ENCODE measurements at regions not wholly inside any gene's neighbourhood (a gene's known extent, or its start where the extent isn't known, plus 50 kb on each side); places are given as distances from the start of the nearest gene placed in this dataset.

DNA sequence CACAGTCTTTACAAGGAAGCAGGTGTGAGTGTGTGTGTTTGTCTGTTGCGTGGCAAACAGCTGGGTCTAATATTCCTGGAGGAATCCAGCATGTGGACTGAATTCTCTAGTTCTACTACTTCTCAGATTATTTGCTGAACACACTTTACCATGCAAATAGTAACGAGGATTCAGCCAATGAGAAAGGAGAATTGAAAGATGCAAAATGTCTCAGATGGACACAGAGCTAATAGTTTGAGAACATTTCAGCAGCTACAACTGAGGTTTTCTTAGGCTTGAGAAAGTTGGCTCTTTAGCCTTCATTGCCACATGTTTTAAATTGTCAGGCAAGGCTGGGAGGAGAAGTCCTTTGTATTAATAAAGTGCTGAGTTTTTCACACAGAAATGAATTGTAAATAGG lies 568.0 kb upstream of the MDFIC2 start:
- Mint-ChIP-seq H3K9me3 (ENCODE audit: low read depth) (peaks cover 8% of the 10 kb centered on the region), H3K36me3 (ENCODE audit: low read depth) (peaks cover 1% of the 10 kb centered on the region), H3K4me3 (ENCODE audit: unreplicated experiment) (no peak overlapping the region), H3K4me1 (ENCODE audit: low read depth) (peaks cover 3% of the 10 kb centered on the region), H3K27ac (ENCODE audit: unreplicated experiment) (no peak overlapping the region), H3K27me3 (ENCODE audit: low read depth) (no peaks in the 10 kb centered on the region)
- DNase-seq (ENCODE audit: low spot score): no peak
- TF ChIP-seq CTCF (IDR thresholded peaks at IDR 0.05): no peak

GRCh38 chr3:70876154-70876553 lies 563.7 kb upstream of the MDFIC2 start:
- no peaks in the 10 kb centered on the region for H3K27me3 Mint-ChIP-seq (ENCODE audit: low read depth)
- H3K4me3 Mint-ChIP-seq (ENCODE audit: unreplicated experiment): no peak overlapping the region
- H3K27ac Mint-ChIP-seq (ENCODE audit: unreplicated experiment): no peak overlapping the region
- peaks cover 16% of the 10 kb centered on the region for H3K9me3 Mint-ChIP-seq (ENCODE audit: low read depth)
- H3K4me1 Mint-ChIP-seq (ENCODE audit: low read depth): peaks cover 9% of the 10 kb centered on the region
- no peak for TF ChIP-seq CTCF (IDR thresholded peaks at IDR 0.05)
- peaks cover 1% of the 10 kb centered on the region for H3K36me3 Mint-ChIP-seq (ENCODE audit: low read depth)
- no peak for DNase-seq (ENCODE audit: low spot score)

DNA sequence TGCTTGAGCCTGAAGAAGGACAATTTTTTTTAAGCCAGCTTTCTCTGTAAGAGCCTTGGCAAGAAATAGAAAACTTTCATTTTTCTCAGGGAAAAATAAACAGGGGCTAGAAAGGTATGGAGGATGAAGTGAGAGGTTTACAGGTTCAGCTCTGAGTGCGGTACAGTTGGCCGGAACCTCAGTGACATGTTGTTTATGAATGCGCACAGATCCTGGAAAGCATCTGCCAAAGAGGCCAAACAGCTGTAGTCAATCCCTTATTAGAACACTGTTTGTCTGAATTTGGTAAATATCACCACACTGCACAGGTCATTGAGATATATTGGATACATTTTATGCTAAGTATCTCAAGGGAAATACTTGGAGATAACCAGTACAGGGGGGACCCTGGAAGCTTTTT lies 561.8 kb upstream of the MDFIC2 start:
- Mint-ChIP-seq H3K9me3 (ENCODE audit: low read depth) (peaks cover 19% of the 10 kb centered on the region), H3K4me3 (ENCODE audit: unreplicated experiment) (no peak overlapping the region), H3K27me3 (ENCODE audit: low read depth) (no peaks in the 10 kb centered on the region), H3K4me1 (ENCODE audit: low read depth) (peaks cover 9% of the 10 kb centered on the region), H3K27ac (ENCODE audit: unreplicated experiment) (no peak overlapping the region), H3K36me3 (ENCODE audit: low read depth) (peaks cover 1% of the 10 kb centered on the region)
- no peak for DNase-seq (ENCODE audit: low spot score)
- no peak for TF ChIP-seq CTCF (IDR thresholded peaks at IDR 0.05)

GRCh38 chr3:70873686-70874085 lies 561.2 kb upstream of the MDFIC2 start:
- DNase-seq (ENCODE audit: low spot score): no peak

DNA sequence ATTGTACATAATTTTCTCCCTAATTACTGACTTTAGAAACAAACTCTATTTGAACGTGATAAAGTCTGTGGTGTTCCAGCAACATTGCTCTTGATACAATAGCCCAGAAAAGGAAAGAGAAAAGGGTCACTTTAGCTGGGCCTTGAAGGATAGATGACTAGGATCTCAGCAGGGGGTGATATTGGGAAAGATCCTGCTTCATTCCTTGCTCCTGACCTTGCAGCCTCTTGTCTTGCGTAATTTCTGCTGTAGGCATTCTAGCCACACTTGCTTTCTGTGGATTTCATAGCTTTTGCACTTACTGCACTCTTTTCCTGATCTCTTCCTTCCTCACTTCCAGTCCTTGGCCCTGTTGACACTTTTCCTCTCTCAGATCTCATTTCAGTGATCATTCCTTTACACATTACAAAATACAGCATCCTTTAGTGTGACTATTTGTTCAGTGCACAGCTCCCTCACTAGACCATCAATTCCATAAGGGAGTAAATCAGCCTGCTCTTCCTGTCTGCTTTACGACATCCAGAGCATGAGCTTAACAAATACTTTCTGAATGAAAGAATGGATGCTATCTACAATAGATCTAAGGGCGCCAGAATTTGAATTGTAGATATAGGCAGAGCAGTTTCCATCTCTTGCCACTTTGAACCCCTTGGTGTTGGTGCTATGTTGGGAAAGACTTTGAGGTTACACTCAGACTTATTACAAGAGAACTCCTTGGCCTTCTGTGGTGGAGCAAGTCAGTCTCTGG lies 559.6 kb upstream of the MDFIC2 start:
- no peak for DNase-seq (ENCODE audit: low spot score)
- Mint-ChIP-seq H3K4me3 (ENCODE audit: unreplicated experiment) (no peak overlapping the region), H3K27ac (ENCODE audit: unreplicated experiment) (peak overlapping the region; percentile 47)

More at GRCh38 chr3:70873686-70874085, 561.2 kb upstream of the MDFIC2 start:
- H3K27ac Mint-ChIP-seq (ENCODE audit: unreplicated experiment): no peak overlapping the region
- H3K4me1 Mint-ChIP-seq (ENCODE audit: low read depth): peaks cover 9% of the 10 kb centered on the region
- no peak overlapping the region for H3K4me3 Mint-ChIP-seq (ENCODE audit: unreplicated experiment)
- no peak for TF ChIP-seq CTCF (IDR thresholded peaks at IDR 0.05)
- no peaks in the 10 kb centered on the region for H3K36me3 Mint-ChIP-seq (ENCODE audit: low read depth)
- no peaks in the 10 kb centered on the region for H3K27me3 Mint-ChIP-seq (ENCODE audit: low read depth)
- peaks cover 19% of the 10 kb centered on the region for H3K9me3 Mint-ChIP-seq (ENCODE audit: low read depth)

More for the DNA sequence above, 559.6 kb upstream of the MDFIC2 start:
- no peak for TF ChIP-seq CTCF (IDR thresholded peaks at IDR 0.05)
- H3K27me3 Mint-ChIP-seq (ENCODE audit: low read depth): no peaks in the 10 kb centered on the region
- peaks cover 9% of the 10 kb centered on the region for H3K4me1 Mint-ChIP-seq (ENCODE audit: low read depth)
- no peaks in the 10 kb centered on the region for H3K36me3 Mint-ChIP-seq (ENCODE audit: low read depth)
- H3K9me3 Mint-ChIP-seq (ENCODE audit: low read depth): peaks cover 13% of the 10 kb centered on the region
